IPS-15b (cell line): ENCODE measurements at regions not wholly inside any gene's neighbourhood (a gene's known extent, or its start where the extent isn't known, plus 50 kb on each side); places are given as distances from the start of the nearest gene placed in this dataset.

Experiments used
- H3K27me3 ChIP-seq: one replicate; pipeline ENCODE4 v1.6.1; 2013; ENCODE audit warnings: low read length; ENCODE audit not compliant: control insufficient read depth, insufficient read depth
- H3K36me3 ChIP-seq: one replicate; pipeline ENCODE4 v1.6.1; 2013; ENCODE audit warnings: low read length; ENCODE audit not compliant: control insufficient read depth, insufficient read depth
- H3K4me1 ChIP-seq: one replicate; pipeline ENCODE4 v1.6.1; 2013; ENCODE audit warnings: mild to moderate bottlenecking, low read length; ENCODE audit not compliant: control insufficient read depth, insufficient read depth
- H3K4me3 ChIP-seq: one replicate; pipeline ENCODE4 v1.5.1; 2013; ENCODE audit warnings: low read depth, low read length
- H3K9ac ChIP-seq: one replicate; pipeline ENCODE4 v1.6.1; 2013; ENCODE audit warnings: low read depth, mild to moderate bottlenecking, low read length
- H3K9me3 ChIP-seq: one replicate; pipeline ENCODE4 v1.6.1; 2013; ENCODE audit warnings: mild to moderate bottlenecking, low read length; ENCODE audit not compliant: control insufficient read depth, insufficient read depth

DNA sequence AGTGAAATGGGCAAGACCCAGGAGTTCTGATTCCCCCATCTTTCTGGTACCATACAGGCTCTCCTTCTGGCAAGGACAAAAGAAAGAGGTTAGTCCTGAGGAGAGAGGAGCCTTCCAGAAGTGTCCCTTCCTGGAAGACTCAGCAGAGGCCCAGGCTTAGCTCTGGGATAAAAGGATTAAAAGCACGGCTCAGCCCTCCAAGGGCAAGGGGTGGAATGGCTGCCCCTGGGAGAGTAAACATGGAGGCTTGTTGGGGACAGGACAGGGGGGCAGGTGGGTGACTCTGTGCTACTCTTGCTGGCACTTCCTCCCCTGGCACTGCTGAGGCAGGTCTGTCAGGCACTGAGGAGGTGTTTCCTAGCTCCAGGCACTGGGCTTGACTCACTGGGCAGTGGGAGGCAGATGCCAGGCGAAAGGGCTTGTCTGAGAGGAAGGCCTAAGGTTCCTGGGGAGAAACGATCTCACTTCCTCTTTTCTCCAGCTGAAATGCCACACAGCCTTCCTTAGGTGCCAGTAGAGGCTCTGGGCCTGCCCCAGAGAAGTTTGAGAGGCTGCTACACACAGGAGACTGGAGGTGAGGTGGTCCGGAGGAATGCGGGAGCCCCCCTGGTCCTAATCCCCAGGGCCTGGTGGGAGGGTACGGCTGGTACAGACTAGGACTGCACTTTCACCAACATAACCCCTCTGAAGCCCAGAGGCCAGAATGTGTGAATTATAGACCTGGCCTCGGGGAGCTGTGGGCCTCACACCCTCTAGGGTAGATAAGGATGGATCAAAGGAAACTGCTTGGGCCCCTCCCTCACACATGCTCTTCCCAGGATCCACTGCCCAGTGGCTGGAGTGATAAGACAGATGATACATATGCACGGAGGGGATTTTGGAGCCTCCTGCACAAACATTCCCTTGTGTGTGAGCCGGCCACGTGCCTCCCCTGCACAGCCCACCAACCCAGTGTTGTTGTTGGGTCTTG, 63.2 kb upstream of the PODXL start:
- no peaks in the 10 kb centered on the region for H3K4me1 ChIP-seq

DNA sequence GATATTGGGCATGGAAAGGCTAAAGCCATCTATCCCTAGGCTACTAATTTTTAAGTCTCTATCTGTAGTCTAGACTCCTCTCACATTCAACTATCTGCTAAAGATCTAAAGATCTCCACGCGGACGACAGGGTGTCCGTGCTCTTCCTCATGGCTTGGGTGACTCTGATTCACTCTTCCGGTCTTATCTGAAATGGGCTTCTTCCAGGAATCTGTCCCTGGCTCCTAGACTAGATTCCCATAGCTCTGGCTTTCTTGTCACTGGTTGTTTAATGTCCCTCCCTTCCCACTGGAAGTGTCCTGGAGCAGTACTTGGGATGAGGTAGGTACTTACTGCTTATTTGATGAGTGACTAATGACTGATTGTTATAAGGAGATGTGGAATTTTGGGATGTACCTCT, 62.0 kb upstream of the PODXL start:
- Histone ChIP-seq H3K9ac (no peak overlapping the region), H3K9me3 (no peaks in the 10 kb centered on the region), H3K4me1 (no peaks in the 10 kb centered on the region), H3K36me3 (no peaks in the 10 kb centered on the region), H3K27me3 (no peaks in the 10 kb centered on the region), H3K4me3 (no peak overlapping the region)

More for the DNA sequence above, 63.2 kb upstream of the PODXL start:
- Histone ChIP-seq H3K4me3 (no peak overlapping the region), H3K27me3 (no peaks in the 10 kb centered on the region), H3K36me3 (no peaks in the 10 kb centered on the region), H3K9me3 (no peaks in the 10 kb centered on the region), H3K9ac (peak overlapping the region; percentile 42)

DNA sequence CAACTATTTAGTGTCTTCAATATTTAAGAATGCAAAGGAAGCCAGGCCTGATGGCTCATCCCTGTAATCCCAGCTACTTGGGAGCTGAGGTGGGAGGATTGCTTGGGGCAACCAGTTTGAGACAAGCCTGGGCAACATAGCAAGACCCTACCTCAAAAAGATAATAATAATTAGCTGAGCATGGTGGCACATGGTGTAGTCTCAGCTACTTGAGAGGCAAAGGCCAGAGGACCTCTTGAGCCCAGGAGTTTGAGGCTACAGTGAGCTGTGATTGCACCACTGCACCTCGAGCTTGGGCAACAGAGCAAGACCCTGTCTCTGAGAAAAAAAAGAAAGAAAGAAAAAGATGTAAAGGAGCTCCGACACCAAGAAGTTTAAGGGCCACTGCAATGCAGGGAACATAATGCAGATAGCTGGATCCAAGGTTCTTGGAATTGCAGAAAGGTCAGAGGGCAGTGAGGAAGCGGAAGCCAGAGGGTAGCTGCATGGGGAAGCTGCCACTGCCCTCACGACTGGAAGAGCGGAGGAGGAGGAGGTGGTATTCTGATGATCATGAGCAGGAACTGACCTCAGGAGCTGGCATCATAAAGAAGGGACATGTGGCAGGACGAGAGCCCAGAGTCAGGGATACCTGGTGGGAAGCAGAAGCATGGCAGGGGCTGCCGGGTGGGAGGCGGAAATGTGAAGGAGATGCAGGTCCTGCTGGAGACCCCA, 60.2 kb upstream of the PODXL start:
- Histone ChIP-seq H3K27me3 (no peaks in the 10 kb centered on the region), H3K4me3 (no peak overlapping the region), H3K36me3 (no peaks in the 10 kb centered on the region), H3K9me3 (no peaks in the 10 kb centered on the region), H3K4me1 (no peaks in the 10 kb centered on the region), H3K9ac (no peak overlapping the region)

DNA sequence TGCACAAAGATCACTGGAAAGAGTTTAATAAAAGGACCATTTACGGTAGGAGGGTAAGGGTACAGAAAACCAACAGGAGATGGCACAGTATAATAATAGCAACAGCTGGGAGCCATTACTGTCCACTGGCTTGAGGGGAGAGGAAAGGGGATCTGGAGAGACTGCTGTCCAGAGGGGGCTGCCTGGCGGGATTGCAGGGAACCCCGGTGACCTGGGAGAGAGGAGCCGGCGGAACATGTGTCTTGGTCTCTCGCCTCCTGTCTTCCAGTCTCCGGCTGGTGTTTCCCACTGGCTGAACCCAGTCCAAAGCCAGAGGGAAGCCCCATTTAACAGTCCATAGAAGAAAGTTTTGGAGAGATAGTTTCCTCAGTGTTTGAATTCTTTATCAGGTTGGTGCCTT, 57.5 kb upstream of the PODXL start:
- no peaks in the 10 kb centered on the region for H3K9me3 ChIP-seq

DNA sequence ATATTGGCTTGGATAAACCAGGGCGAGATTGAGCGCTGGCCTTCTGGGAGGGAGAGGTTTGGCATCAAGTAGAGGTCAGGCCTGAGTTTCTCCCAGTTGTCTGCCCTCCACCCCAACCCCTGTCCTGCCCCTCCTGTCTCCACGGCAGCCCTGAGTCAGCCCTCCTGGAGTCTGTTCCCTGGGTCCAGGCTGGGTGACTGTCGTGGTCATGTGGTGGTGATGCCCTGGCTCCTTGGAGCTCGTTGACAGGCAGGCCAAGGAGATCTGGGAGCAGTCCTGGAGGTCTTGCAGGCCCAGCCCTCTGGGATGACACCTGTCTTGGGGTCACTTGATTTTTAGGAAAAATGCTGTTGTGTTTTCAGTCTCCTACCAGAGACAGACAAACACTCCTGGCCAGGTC, 53.6 kb upstream of the PODXL start:
- Histone ChIP-seq H3K4me1 (peaks cover 22% of the 10 kb centered on the region), H3K27me3 (no peaks in the 10 kb centered on the region), H3K36me3 (no peaks in the 10 kb centered on the region), H3K9me3 (no peaks in the 10 kb centered on the region), H3K4me3 (no peak overlapping the region), H3K9ac (no peak overlapping the region)

More for the DNA sequence above, 57.5 kb upstream of the PODXL start:
- Histone ChIP-seq H3K27me3 (no peaks in the 10 kb centered on the region), H3K4me1 (no peaks in the 10 kb centered on the region), H3K36me3 (no peaks in the 10 kb centered on the region), H3K9ac (no peak overlapping the region), H3K4me3 (no peak overlapping the region)

DNA sequence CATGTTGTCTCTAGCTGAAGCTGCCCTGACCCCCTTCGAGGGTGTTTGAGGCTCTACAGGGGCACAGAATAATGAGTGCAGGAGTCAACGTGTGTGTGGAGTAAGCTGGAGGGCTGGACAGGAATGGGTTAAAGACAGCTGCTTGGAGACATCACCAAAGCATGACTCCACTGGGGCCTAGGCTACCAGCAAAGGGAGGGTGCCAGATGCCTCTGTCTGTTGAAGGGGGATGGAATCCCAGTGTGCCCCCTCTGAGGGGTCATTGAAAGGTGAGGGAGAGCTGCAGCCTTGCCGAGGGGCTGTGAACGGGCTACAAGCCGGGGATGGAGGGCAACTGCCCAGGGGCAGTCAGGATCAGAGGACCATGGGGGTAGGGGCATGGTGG, 51.7 kb upstream of the PODXL start:
- Histone ChIP-seq H3K9ac (peak overlapping the region; percentile 38), H3K36me3 (no peaks in the 10 kb centered on the region), H3K4me1 (peaks cover 34% of the 10 kb centered on the region)

DNA sequence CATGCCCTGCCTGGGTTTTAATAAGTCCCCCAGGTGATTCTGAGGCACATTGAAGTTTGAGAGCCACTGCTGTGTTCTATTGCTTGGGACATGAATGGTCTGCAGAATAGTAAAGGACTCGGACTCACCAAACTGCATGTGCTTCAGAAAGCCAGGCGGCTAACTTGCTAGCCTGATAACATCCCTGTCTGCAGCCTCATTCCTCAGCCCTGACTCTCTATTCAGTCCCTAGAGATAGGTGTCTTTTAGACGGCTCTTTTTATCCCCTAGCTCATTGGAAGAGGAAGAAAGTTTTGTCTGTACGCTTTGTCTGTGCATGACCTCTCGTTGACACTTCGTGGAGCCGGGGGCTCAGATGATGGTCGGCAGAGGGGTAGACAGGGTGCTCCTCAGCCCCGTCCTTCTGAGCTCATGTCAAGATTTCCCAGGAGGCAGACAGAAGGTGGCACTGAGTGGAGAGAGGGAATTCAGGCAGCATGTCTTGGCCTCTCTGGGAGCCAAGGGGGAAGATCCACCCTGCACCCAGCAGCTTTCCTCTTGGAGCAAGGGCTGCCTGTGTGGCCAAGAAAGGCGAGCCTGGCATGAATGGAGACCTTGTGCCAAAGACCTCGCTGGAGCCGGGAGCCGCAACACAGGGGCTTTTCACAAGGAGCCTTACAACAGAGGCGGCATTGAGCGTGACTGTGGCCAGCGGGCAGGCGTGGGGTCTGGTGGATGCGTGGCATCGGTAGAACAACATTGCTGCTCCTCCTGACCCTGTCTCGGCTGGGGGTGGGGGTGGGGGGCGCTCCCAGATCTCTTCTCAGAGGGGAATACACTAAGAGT, 51.1 kb upstream of the PODXL start:
- H3K4me3 ChIP-seq, result no peak overlapping the region
- H3K9me3 ChIP-seq, result no peaks in the 10 kb centered on the region
- no peaks in the 10 kb centered on the region for H3K27me3 ChIP-seq
- peaks cover 37% of the 10 kb centered on the region for H3K4me1 ChIP-seq
- H3K9ac ChIP-seq, result no peak overlapping the region
- no peaks in the 10 kb centered on the region for H3K36me3 ChIP-seq

More for the DNA sequence above, 51.7 kb upstream of the PODXL start:
- no peaks in the 10 kb centered on the region for H3K27me3 ChIP-seq
- H3K9me3 ChIP-seq, result no peaks in the 10 kb centered on the region
- H3K4me3 ChIP-seq, result no peak overlapping the region

DNA sequence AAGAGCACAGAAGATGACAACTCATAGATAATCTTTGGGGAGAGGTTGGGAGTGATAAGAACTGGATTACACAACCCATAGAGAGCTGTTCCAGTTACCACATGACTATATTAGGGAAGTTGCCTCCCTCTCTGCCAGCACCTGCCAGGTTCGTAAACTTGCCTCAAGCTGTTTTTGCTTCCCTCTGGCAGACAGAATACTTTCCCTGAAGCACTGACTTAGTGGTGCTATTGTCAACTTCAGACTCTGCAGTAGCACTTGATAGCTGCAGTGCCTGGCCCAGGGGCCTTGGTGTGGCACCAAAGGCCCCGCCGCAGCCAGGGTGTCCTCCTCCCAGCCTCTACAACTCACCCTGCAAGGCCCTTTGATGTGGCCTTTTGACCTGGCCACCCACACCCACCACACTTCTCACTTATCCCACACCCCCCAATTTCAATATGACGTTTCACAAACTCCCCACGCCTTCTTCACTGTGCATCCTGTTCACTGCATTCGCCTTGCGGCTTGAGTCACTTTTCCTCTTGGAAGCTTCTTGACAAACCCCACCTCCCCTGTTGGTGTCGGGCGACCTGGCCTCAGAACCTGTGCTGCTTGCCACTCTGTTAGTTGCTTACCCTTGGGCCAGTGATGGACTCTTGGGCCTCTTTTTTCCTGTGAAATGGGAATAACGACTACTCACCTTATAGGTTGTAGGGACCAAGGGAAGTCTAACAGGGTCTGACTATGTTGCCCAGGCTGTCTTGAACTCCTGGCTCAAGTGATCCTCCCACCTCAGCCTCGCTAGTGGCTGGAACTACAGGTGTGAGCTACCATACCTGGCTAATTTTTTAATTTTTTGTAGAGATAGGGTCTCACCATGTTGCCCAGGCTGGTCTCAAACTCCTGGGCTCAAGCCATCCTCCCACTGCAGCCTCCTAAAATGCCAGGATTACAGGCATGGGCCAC, 50.2 kb upstream of the PODXL start:
- H3K9ac ChIP-seq, result peak overlapping the region; percentile 62

More for the DNA sequence above, 50.2 kb upstream of the PODXL start:
- Histone ChIP-seq H3K36me3 (no peaks in the 10 kb centered on the region), H3K4me3 (no peak overlapping the region), H3K4me1 (peaks cover 37% of the 10 kb centered on the region), H3K9me3 (no peaks in the 10 kb centered on the region), H3K27me3 (no peaks in the 10 kb centered on the region)
